Central memory CD8-positive, alpha-beta T cell (primary cell): ENCODE measurements at regions not wholly inside any gene's neighbourhood (a gene's known extent, or its start where the extent isn't known, plus 50 kb on each side); places are given as distances from the start of the nearest gene placed in this dataset.

Experiments
- ATAC-seq: fragments of 150-1000 bp; cut with Tn5 transposase; replicated peaks from 2 replicates; pipeline ENCODE4 v1.10.0; 2022; ENCODE audit warnings: mild to moderate bottlenecking, moderate FRiP score, moderate number of reproducible peaks; ENCODE audit not compliant: poor library complexity, severe bottlenecking; ENCODE audit errors: extremely low read depth
- DNase-seq, 2 donors: peaks; one replicate each; pipeline ENCODE4 v3.0.0; 2021; ENCODE audit warnings: low spot score in 2 of 2
- H3K27ac Mint-ChIP-seq: one replicate; pipeline ENCODE4 v1.8.0; 2022; ENCODE audit warnings: low read depth, mild to moderate bottlenecking, moderate library complexity, mixed read lengths
- H3K27me3 Mint-ChIP-seq: one replicate; pipeline ENCODE4 v1.8.0; 2022; ENCODE audit warnings: mixed read lengths
- H3K36me3 Mint-ChIP-seq: one replicate; pipeline ENCODE4 v1.8.0; 2022; ENCODE audit warnings: mild to moderate bottlenecking, moderate library complexity, mixed read lengths; ENCODE audit not compliant: insufficient read depth
- H3K4me1 Mint-ChIP-seq: one replicate; pipeline ENCODE4 v1.8.0; 2022; ENCODE audit warnings: mixed read lengths
- H3K4me3 Mint-ChIP-seq: one replicate; pipeline ENCODE4 v1.8.0; 2022; ENCODE audit warnings: mild to moderate bottlenecking, moderate library complexity, mixed read lengths
- H3K9me3 Mint-ChIP-seq: one replicate; pipeline ENCODE4 v1.8.0; 2022; ENCODE audit warnings: mixed read lengths

- Mint-ChIP-seq H3K4me1 (no peaks in the 10 kb centered on the region), H3K36me3 (no peaks in the 10 kb centered on the region), H3K27ac (no peak overlapping the region), H3K9me3 (no peaks in the 10 kb centered on the region), H3K27me3 (peaks cover 42% of the 10 kb centered on the region), H3K4me3 (no peak overlapping the region)
- no peak for DNase-seq
- no peak for ATAC-seq
Observed at GRCh38 chr11:134515081-134515960, 103.3 kb upstream of the B3GAT1 start.

- Mint-ChIP-seq H3K36me3 (no peaks in the 10 kb centered on the region), H3K4me3 (no peak overlapping the region), H3K27me3 (peaks cover 38% of the 10 kb centered on the region), H3K27ac (no peak overlapping the region), H3K9me3 (no peaks in the 10 kb centered on the region), H3K4me1 (no peaks in the 10 kb centered on the region)
- ATAC-seq: no peak
- DNase-seq: no peak
Observed at GRCh38 chr11:134514354-134514951, 102.4 kb upstream of the B3GAT1 start.

GRCh38 chr11:134513585-134514120, 101.6 kb upstream of the B3GAT1 start:
- H3K4me3 Mint-ChIP-seq: no peak overlapping the region
- H3K27me3 Mint-ChIP-seq: peaks cover 38% of the 10 kb centered on the region
- no peak for DNase-seq
- no peaks in the 10 kb centered on the region for H3K9me3 Mint-ChIP-seq
- H3K4me1 Mint-ChIP-seq: no peaks in the 10 kb centered on the region
- H3K36me3 Mint-ChIP-seq: no peaks in the 10 kb centered on the region
- no peak overlapping the region for H3K27ac Mint-ChIP-seq
- ATAC-seq: no peak

GRCh38 chr11:134512571-134513538, 100.8 kb upstream of the B3GAT1 start:
- Mint-ChIP-seq H3K27me3 (peaks cover 38% of the 10 kb centered on the region), H3K36me3 (no peaks in the 10 kb centered on the region), H3K9me3 (no peaks in the 10 kb centered on the region), H3K27ac (no peak overlapping the region), H3K4me1 (no peaks in the 10 kb centered on the region), H3K4me3 (no peak overlapping the region)
- ATAC-seq (no peak), DNase-seq (no peak)

GRCh38 chr11:134512061-134512460, 100.0 kb upstream of the B3GAT1 start:
- Mint-ChIP-seq H3K4me3 (no peak overlapping the region), H3K27ac (no peak overlapping the region), H3K27me3 (peaks cover 38% of the 10 kb centered on the region), H3K4me1 (no peaks in the 10 kb centered on the region), H3K9me3 (no peaks in the 10 kb centered on the region), H3K36me3 (no peaks in the 10 kb centered on the region)
- DNase-seq: no peak
- ATAC-seq: no peak

- H3K27ac Mint-ChIP-seq: no peak overlapping the region
- no peaks in the 10 kb centered on the region for H3K9me3 Mint-ChIP-seq
- ATAC-seq: no peak
Observed at GRCh38 chr11:134511255-134511654, 99.2 kb upstream of the B3GAT1 start.

GRCh38 chr11:134510233-134511040, 98.4 kb upstream of the B3GAT1 start:
- H3K4me3 Mint-ChIP-seq: no peak overlapping the region
- H3K4me1 Mint-ChIP-seq: no peaks in the 10 kb centered on the region
- H3K36me3 Mint-ChIP-seq: no peaks in the 10 kb centered on the region
- no peak overlapping the region for H3K27ac Mint-ChIP-seq
- ATAC-seq (no peak), DNase-seq (no peak)
- H3K9me3 Mint-ChIP-seq: no peaks in the 10 kb centered on the region
- H3K27me3 Mint-ChIP-seq: peaks cover 30% of the 10 kb centered on the region

More at GRCh38 chr11:134511255-134511654, 99.2 kb upstream of the B3GAT1 start:
- Mint-ChIP-seq H3K4me1 (no peaks in the 10 kb centered on the region), H3K27me3 (peaks cover 38% of the 10 kb centered on the region), H3K4me3 (no peak overlapping the region), H3K36me3 (no peaks in the 10 kb centered on the region)
- no peak for DNase-seq

GRCh38 chr11:134509381-134510232, 97.6 kb upstream of the B3GAT1 start:
- H3K9me3 Mint-ChIP-seq: no peaks in the 10 kb centered on the region
- no peaks in the 10 kb centered on the region for H3K4me1 Mint-ChIP-seq
- no peaks in the 10 kb centered on the region for H3K36me3 Mint-ChIP-seq
- H3K27ac Mint-ChIP-seq: no peak overlapping the region
- no peak for ATAC-seq
- no peak for DNase-seq
- peaks cover 29% of the 10 kb centered on the region for H3K27me3 Mint-ChIP-seq
- H3K4me3 Mint-ChIP-seq: no peak overlapping the region

- no peaks in the 10 kb centered on the region for H3K36me3 Mint-ChIP-seq
- no peak overlapping the region for H3K27ac Mint-ChIP-seq
- no peaks in the 10 kb centered on the region for H3K4me1 Mint-ChIP-seq
- DNase-seq: no peak
- ATAC-seq: no peak
- H3K4me3 Mint-ChIP-seq: no peak overlapping the region
- H3K27me3 Mint-ChIP-seq: peaks cover 29% of the 10 kb centered on the region
- no peaks in the 10 kb centered on the region for H3K9me3 Mint-ChIP-seq
Observed at GRCh38 chr11:134508219-134508990, 96.4 kb upstream of the B3GAT1 start.

GRCh38 chr11:134506046-134506445, 94.0 kb upstream of the B3GAT1 start:
- Mint-ChIP-seq H3K27me3 (peaks cover 11% of the 10 kb centered on the region), H3K9me3 (no peaks in the 10 kb centered on the region), H3K4me1 (no peaks in the 10 kb centered on the region), H3K4me3 (no peak overlapping the region), H3K27ac (no peak overlapping the region), H3K36me3 (no peaks in the 10 kb centered on the region)
- ATAC-seq (no peak), DNase-seq (no peak)
